Coronary artery (tissue), 2 donors: ENCODE measurements at regions not wholly inside any gene's neighbourhood (a gene's known extent, or its start where the extent isn't known, plus 50 kb on each side); places are given as distances from the start of the nearest gene placed in this dataset.

Source experiments
- DNase-seq: peaks from one replicate; pipeline ENCODE4 v3.0.0-alpha.2; 2017; ENCODE audit warnings: low spot score
- H3K27ac ChIP-seq, 2 donors: fragments of 200-600 bp; sonication (generic); one replicate each; pipeline ENCODE4 v1.5.1; 2016 to 2019
- H3K4me3 ChIP-seq: fragments of 200-600 bp; sonication (generic); 2 replicates; pipeline ENCODE4 v1.5.1; 2016; ENCODE audit warnings: mild to moderate bottlenecking, moderate library complexity
- TF ChIP-seq, protein P1 (sequence below): fragments of 200-600 bp; sonication (generic); IDR thresholded peaks from one replicate; pipeline ENCODE4 v1.5.1; 2019; ENCODE audit warnings: antibody characterized with exemption

DNA sequence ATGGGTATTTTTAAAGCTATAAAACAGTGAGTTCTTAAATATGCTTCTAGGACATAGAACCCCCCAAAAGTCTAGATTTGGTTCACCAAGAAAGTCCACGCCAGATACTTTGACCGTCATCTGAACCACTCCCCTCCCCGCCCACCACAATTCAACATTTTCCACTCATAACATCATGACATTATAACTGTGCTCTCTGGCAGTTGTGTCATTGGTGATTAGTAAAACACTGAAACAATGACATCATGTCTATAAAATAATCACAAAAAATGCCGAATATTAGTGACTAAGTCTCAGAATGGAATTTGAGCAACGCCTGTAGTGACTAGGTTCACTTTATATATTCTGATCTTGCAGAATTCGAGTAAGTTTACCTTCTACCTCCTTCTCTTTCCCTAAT lies 732.3 kb downstream of the FGF9 start:
- no peak for DNase-seq
- Histone ChIP-seq H3K4me3 (no peak overlapping the region), H3K27ac (no peak overlapping the region)
- TF ChIP-seq, protein P1, sequence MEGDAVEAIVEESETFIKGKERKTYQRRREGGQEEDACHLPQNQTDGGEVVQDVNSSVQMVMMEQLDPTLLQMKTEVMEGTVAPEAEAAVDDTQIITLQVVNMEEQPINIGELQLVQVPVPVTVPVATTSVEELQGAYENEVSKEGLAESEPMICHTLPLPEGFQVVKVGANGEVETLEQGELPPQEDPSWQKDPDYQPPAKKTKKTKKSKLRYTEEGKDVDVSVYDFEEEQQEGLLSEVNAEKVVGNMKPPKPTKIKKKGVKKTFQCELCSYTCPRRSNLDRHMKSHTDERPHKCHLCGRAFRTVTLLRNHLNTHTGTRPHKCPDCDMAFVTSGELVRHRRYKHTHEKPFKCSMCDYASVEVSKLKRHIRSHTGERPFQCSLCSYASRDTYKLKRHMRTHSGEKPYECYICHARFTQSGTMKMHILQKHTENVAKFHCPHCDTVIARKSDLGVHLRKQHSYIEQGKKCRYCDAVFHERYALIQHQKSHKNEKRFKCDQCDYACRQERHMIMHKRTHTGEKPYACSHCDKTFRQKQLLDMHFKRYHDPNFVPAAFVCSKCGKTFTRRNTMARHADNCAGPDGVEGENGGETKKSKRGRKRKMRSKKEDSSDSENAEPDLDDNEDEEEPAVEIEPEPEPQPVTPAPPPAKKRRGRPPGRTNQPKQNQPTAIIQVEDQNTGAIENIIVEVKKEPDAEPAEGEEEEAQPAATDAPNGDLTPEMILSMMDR = no peak

DNA sequence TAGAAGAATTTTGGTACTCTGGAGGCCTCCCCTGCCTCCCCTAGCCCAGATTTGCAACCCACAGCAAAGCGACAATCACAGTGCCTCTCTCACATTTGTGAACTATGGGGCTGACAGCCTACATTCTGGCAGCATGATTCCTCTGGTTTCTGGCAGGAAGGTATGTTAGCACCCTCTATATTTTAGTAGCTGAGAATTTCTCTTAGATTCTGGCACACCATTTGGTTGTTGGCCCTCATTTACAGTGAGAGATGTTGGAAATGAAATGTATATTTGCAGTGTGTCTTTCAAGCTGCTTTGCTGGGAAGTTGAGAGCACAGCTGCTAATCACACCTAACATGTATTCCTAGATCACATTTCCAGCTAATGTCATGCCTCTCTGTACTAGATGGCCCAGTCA lies 735.0 kb downstream of the FGF9 start:
- Histone ChIP-seq H3K27ac (no peak overlapping the region), H3K4me3 (no peak overlapping the region)
- no peak for DNase-seq
- TF ChIP-seq, protein P1 = no peak

DNA sequence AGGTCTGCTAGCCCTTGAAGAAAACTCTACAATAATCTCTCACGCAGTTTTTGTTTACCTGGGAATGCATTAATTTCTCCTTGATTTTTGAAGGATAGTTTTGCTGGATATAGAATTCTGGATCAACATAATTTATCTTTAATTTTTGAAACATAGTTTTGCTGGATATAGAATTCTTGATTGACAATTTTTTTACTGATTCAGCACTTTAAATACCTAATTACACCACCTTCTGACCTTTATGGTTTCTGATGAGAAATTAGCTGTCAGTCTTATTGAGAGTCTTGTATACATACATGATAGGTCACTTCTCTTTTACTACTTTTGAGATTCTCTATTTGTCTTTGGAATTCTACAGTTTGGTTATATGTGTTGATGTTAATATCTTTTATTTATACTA lies 741.6 kb downstream of the FGF9 start:
- Histone ChIP-seq H3K27ac (no peak overlapping the region), H3K4me3 (no peak overlapping the region)
- TF ChIP-seq, protein P1 = no peak
- no peak for DNase-seq

DNA sequence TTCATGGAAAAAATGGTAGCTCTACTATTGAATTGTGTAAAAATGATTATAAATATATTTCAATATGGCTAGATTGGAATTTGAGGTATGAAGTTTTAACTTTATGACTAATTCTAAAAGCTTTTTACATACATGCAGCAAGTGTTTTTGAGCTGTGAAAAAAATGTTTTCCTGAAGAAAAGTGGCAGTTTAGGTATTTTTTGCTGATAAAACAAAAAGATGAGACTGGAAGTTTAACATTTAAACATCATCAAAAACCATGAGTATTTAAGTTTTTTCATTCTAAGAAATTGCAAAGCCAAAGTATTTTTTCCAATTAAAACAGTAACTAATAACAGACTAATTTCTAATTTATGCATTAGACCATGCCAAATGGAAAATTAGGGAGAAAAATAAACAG lies 751.1 kb downstream of the FGF9 start:
- no peak for DNase-seq
- TF ChIP-seq, protein P1 = no peak
- no peak overlapping the region for H3K4me3 ChIP-seq
- no peak overlapping the region for H3K27ac ChIP-seq

DNA sequence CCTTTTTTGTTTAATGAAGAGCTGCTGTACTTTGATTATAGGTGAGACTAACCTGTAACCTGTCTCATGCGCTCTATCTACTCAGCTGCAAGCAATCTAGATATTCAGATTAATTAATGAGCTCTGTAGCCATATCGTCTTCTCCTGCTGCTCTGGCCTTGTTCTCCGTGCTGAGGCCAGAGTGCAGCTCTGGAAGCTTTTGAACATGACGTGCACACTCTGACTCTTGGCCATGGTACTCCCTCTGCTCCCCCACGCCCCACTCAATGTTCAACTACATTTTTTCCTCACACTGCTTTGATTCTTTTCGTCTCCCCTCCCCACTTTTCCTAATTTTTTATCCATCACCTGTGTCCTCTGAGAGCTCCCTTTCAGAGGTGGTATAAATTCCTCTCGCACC lies 751.8 kb downstream of the FGF9 start:
- Histone ChIP-seq H3K27ac (no peak overlapping the region), H3K4me3 (no peak overlapping the region)
- TF ChIP-seq, protein P1 = no peak
- DNase-seq = no peak

DNA sequence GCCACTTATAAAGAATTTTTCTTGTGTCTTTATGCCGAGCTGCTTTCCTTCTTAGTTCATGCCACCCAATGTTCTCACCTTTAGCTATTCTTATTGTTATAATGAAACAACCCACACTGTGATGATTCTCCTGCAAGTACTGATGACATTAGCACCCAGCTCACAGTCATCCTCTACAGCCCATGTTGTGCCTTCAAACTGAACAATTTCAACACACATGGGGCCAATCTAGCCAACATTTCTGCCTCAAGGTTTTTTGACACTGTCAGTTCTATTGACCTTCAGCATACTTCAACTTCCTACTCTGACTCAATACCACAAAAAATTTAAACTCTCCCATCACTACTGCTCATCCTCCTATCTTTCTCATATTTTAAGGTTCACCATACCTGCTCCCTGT lies 752.4 kb downstream of the FGF9 start:
- no peak for DNase-seq
- H3K27ac ChIP-seq = no peak overlapping the region
- TF ChIP-seq, protein P1 = no peak
- no peak overlapping the region for H3K4me3 ChIP-seq

DNA sequence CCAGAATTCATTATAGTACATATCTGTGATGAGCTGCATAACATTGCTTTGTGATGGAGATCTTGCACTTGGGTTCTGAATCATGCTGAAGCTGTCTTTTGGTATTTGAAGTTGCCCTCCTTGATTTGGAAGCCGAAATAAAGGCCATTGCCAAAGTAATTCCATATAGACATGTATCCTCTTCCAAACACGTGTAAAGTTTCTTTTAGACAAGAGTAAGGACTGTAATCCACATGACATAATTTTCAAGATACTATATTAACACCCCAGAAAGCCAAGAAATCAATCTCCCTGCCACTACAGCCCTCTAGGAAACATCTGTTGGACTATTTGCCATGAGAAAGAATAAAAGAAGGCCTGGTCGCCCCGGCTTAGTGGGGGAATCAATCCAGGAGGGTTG lies 754.2 kb downstream of the FGF9 start:
- DNase-seq = no peak
- Histone ChIP-seq H3K27ac (no peak overlapping the region), H3K4me3 (no peak overlapping the region)
- TF ChIP-seq, protein P1 = no peak
